Upper lobe of left lung (tissue), 6 donors: ENCODE measurements at regions not wholly inside any gene's neighbourhood (a gene's known extent, or its start where the extent isn't known, plus 50 kb on each side); places are given as distances from the start of the nearest gene placed in this dataset.

Experiments used
- ATAC-seq, 2 donors: fragments of 200-7000 bp; cut with Tn5 transposase; one replicate each; pipeline ENCODE4 v1.9.1; 2022; ENCODE audit warnings: mild to moderate bottlenecking in 2 of 2, moderate library complexity in 2 of 2; ENCODE audit not compliant: low FRiP score in 2 of 2
- DNase-seq, 2 donors: peaks; one replicate each; pipeline ENCODE4 v3.0.0-alpha.2; 2019 to 2020
- H3K27ac ChIP-seq, 4 donors: fragments of 200-600 bp; sonication (generic); one replicate each; pipeline ENCODE4 v1.5.1; 2016 to 2019
- H3K27me3 ChIP-seq, 4 donors: fragments of 200-600 bp; sonication (generic); one replicate each; pipeline ENCODE4 v1.5.1; 2017 to 2019
- H3K36me3 ChIP-seq, 4 donors: fragments of 200-600 bp; sonication (generic); one replicate each; pipeline ENCODE4 v1.5.1; 2016 to 2019
- H3K4me1 ChIP-seq, 4 donors: fragments of 200-600 bp; sonication (generic); one replicate each; pipeline ENCODE4 v1.5.1; 2018 to 2019
- H3K4me3 ChIP-seq, 4 donors: fragments of 200-600 bp; sonication (generic); one replicate each; pipeline ENCODE4 v1.5.1; 2017 to 2019; ENCODE audit warnings: mild to moderate bottlenecking in 2 of 4, moderate library complexity in 1 of 4
- H3K9me3 ChIP-seq, 4 donors: fragments of 200-600 bp; sonication (generic); one replicate each; pipeline ENCODE4 v1.5.1; 2018 to 2019
- EP300 ChIP-seq, 4 donors: sonication (generic); formaldehyde crosslinking; IDR thresholded peaks; one replicate each; pipeline ENCODE4 v1.5.1; 2017; ENCODE audit warnings: antibody characterized with exemption in 4 of 4, control low read depth in 2 of 4
- POLR2A ChIP-seq, 4 donors: fragments of 450-650 bp; IDR thresholded peaks; one replicate each; pipeline ENCODE4 v1.5.1; 2016 to 2017; ENCODE audit warnings: antibody characterized with exemption in 4 of 4, mild to moderate bottlenecking in 2 of 4
- POLR2AphosphoS5 ChIP-seq, 2 donors: sonication (generic); formaldehyde crosslinking; IDR thresholded peaks; one replicate each; pipeline ENCODE4 v1.5.1; 2017; ENCODE audit warnings: antibody characterized with exemption in 2 of 2
- WGBS, 2 donors: methylation state at CpG; one replicate each; pipeline ENCODE4 v1.1.5; 2017 to 2018; 5-methylcytosine and 5-hydroxymethylcytosine counted together
- TF ChIP-seq, protein P1 (sequence below), 6 experiments: fragments of 450-650 bp in 4 of 6; fragments of 200-600 bp in 2 of 6; sonication (generic) in 2 of 6; IDR thresholded peaks; one replicate each; pipeline ENCODE4 v1.5.1; 2016 to 2019; ENCODE audit warnings: antibody characterized with exemption in 6 of 6
- donor health status: DM: no; HTN: no; CAD: no; lungs with moderate emphysema.
- donor health status: DM: no; HTN: yes; CAD: no; lungs with severe emphysema.

GRCh38 chr4:98199247-98199646 lies 56.0 kb upstream of the STPG2 start:
- no peak for ATAC-seq
- H3K36me3 ChIP-seq, result no peaks in the 10 kb centered on the region

GRCh38 chr4:98195005-98195404 lies 51.7 kb upstream of the STPG2 start:
- no peak overlapping the region for H3K4me3 ChIP-seq
- TF ChIP-seq, protein P1, sequence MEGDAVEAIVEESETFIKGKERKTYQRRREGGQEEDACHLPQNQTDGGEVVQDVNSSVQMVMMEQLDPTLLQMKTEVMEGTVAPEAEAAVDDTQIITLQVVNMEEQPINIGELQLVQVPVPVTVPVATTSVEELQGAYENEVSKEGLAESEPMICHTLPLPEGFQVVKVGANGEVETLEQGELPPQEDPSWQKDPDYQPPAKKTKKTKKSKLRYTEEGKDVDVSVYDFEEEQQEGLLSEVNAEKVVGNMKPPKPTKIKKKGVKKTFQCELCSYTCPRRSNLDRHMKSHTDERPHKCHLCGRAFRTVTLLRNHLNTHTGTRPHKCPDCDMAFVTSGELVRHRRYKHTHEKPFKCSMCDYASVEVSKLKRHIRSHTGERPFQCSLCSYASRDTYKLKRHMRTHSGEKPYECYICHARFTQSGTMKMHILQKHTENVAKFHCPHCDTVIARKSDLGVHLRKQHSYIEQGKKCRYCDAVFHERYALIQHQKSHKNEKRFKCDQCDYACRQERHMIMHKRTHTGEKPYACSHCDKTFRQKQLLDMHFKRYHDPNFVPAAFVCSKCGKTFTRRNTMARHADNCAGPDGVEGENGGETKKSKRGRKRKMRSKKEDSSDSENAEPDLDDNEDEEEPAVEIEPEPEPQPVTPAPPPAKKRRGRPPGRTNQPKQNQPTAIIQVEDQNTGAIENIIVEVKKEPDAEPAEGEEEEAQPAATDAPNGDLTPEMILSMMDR (IDR thresholded peaks at IDR 0.05), result no peak
- TF ChIP-seq POLR2A (IDR thresholded peaks at IDR 0.05) (no peak), POLR2AphosphoS5 (IDR thresholded peaks at IDR 0.05) (no peak), EP300 (IDR thresholded peaks at IDR 0.05) (no peak)
- WGBS, 2 donors, result 94 to 95% methylated on average over 7 of the region's 7 CpGs
- H3K9me3 ChIP-seq, result peaks cover 14 to 23% (median 21%) of the 10 kb centered on the region in 4 donors
- no peaks in the 10 kb centered on the region for H3K4me1 ChIP-seq
- ATAC-seq (no peak), DNase-seq (no peak)
- no peaks in the 10 kb centered on the region for H3K36me3 ChIP-seq
- H3K27me3 ChIP-seq, result no peaks in the 10 kb centered on the region
- H3K27ac ChIP-seq, result no peak overlapping the region

More at GRCh38 chr4:98199247-98199646, 56.0 kb upstream of the STPG2 start:
- no peak for DNase-seq
- Histone ChIP-seq H3K4me3 (no peak overlapping the region), H3K9me3 (peaks cover 0 to 8% (median 8%) of the 10 kb centered on the region in 4 donors), H3K4me1 (peaks cover 0 to 4% (median 0%) of the 10 kb centered on the region in 4 donors), H3K27ac (no peak overlapping the region), H3K27me3 (no peaks in the 10 kb centered on the region)
- TF ChIP-seq POLR2A (IDR thresholded peaks at IDR 0.05) (no peak), EP300 (IDR thresholded peaks at IDR 0.05) (no peak), POLR2AphosphoS5 (IDR thresholded peaks at IDR 0.05) (no peak)
- TF ChIP-seq, protein P1 (IDR thresholded peaks at IDR 0.05), result no peak
- WGBS, 2 donors, result 90 to 91% methylated on average over 4 of the region's 4 CpGs

GRCh38 chr4:98193459-98194105 lies 50.3 kb upstream of the STPG2 start:
- H3K9me3 ChIP-seq, result peaks cover 14 to 23% (median 21%) of the 10 kb centered on the region in 4 donors
- ATAC-seq (no peak), DNase-seq (no peak)
- H3K4me3 ChIP-seq, result no peak overlapping the region
- no peaks in the 10 kb centered on the region for H3K4me1 ChIP-seq
- H3K36me3 ChIP-seq, result no peaks in the 10 kb centered on the region
- TF ChIP-seq POLR2A (IDR thresholded peaks at IDR 0.05) (no peak), POLR2AphosphoS5 (IDR thresholded peaks at IDR 0.05) (no peak), EP300 (IDR thresholded peaks at IDR 0.05) (no peak)
- TF ChIP-seq, protein P1 (IDR thresholded peaks at IDR 0.05), result no peak
- H3K27me3 ChIP-seq, result no peaks in the 10 kb centered on the region
- no peak overlapping the region for H3K27ac ChIP-seq
- 78 to 80% methylated on average over 8 of the region's 8 CpGs for WGBS, 2 donors
